Medulla oblongata (tissue), 1 donor: ENCODE measurements at regions not wholly inside any gene's neighbourhood (a gene's known extent, or its start where the extent isn't known, plus 50 kb on each side); places are given as distances from the start of the nearest gene placed in this dataset.
"Not testable (repeated sequence)": the region's sequence is repeated elsewhere in the genome, so short reads cannot be mapped to it uniquely, and the experiment has no call there.

Experiments used
- DNase-seq: peaks from one replicate; pipeline ENCODE4 v3.0.0-alpha.2; 2015; ENCODE audit errors: extremely low spot score

GRCh38 chr14:38405851-38406635 is 150.2 kb upstream of the CLEC14A start:
- DNase-seq, result no peak

- DNase-seq, result no peak
These were observed 148.7 kb upstream of the CLEC14A start for GRCh38 chr14:38404616-38405015.

DNA sequence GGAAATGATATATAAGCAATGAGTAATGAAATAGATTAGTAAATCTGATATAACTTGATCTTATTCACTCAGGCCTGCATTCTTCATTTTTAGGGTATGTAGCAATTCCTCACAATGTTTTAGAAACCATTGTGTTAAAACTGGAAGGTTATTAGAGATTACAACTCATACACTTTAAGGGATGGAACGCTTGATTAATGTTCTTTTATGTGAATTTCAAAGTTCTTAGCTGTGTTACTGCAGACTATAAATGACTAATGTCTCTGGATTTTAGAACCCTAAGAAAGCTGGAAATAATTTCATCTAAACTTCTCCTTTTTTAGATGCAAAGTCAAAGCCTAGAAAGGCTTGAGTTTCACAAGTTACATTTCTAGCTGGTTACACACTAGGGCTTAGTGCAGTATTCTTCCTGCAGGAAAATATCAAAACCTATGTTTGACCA is 148.2 kb upstream of the CLEC14A start:
- no peak for DNase-seq

- no peak for DNase-seq
These were observed 144.9 kb upstream of the CLEC14A start for GRCh38 chr14:38400751-38401150.

- DNase-seq, result no peak
These were observed 143.8 kb upstream of the CLEC14A start for GRCh38 chr14:38399652-38400051.

DNA sequence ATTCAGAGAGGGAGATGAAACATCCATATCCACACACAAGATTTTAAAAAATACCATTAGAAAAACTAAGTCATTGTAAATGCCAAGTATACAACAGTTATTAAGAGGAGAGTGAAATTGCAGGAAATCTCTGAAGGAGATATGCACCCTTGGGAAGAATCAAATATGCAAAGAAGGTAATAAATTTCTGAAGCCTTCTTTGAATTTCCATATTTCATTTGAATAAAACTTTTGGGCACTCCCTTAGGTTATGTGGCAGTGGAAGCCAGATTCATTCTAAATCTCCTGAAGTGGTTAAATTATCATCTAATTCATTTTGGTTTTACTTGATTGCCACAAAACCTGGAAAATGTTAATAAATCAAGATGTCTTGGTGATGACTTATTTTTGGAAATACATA is 138.9 kb upstream of the CLEC14A start:
- DNase-seq, result no peak

GRCh38 chr14:38394064-38394463 is 138.2 kb upstream of the CLEC14A start:
- no peak for DNase-seq

GRCh38 chr14:38391334-38391733 is 135.4 kb upstream of the CLEC14A start:
- DNase-seq, result no peak

DNA sequence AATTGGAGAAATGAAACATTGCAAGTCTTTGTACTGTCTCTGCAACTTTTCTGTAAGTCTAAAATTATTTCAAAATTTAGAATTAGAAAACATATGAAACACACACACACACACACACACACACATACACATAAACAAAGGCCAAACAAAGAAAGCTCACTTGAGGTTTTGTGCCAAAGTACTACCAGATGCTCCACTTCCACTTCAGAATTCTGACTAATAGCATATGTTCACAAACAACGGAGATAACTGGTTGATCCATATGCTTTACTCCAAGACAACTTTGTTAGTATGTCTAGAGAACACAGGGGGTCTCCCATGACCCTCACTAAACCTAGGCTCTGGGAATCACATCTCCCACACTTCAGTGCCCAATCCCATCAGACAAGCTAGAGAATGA is 133.8 kb upstream of the CLEC14A start:
- no peak for DNase-seq

DNA sequence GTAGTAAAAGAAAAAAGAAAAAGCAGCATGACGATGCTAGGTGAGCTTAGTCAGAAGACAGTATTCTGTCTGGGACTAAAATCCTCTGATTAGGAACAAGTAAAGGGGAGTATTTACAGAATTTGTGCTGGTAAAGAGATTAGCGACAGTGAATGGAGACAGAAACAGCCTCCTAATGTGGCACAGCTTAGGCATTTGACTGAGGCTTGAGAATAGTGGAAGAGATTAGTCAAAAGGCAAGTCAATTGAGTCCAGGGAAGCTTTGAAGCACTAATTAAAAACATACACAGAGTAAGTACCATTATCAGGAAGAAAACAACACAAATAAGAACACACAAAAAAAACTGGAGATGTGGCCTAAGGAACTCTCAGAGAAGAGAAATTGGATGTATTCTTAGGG is 131.9 kb upstream of the CLEC14A start:
- no peak for DNase-seq

DNA sequence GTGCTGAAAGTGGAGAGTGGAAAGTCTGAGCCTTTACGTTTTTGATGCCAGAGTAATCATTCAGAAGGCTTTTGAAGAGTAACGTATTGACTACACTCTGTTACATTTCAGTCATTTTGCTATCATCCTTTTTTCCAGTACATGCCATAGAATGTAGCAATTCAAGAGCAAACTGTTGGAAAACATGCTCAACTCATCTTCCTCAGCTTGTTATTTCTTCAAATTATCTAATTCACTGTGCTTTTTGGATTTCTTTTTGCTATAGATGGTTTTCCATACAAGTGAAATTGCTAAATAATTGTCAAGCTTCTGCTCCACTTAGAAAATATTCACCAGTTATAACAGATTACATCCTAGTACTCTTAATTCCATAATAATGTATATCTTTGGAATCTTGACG is 129.9 kb upstream of the CLEC14A start:
- no peak for DNase-seq

DNA sequence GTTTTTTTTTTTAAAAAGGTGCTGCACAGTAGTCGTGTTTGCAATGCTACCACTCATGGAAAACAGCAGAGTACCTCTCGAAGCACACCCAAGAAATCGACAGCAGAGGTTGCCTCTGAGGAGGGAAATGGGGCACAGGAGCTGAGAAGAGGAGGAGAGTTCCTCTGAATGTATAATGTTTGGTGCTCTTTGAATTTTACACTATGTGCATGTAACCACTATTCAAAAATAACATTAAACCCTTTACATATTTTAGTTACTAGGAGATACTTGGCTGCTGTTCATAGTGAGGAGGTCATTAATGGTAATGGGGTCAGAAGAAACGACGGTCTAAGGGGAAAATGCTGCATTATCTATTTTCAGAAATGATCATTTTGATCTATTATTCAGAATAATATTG is 129.4 kb upstream of the CLEC14A start:
- DNase-seq, result no peak

DNA sequence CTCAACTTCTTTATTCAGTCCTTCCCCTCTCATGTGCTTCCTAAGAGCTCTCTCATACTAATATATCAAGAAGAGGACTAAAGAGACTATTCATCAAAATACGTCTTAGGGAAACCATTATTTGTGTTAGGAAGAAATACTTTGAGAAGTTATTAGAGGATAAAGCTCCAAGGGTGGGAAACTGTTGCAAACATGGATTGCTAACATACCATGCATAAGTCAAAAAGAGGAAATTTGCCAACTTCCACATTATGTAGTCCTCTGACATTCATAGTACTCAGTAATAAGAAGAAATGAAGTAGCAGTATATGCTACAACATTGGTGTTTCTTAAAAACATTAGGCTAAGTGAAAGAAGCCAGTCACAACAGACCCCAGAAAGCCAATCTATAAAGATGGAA is 128.8 kb upstream of the CLEC14A start:
- DNase-seq, result no peak

- no peak for DNase-seq
These were observed 112.0 kb upstream of the CLEC14A start for GRCh38 chr14:38367922-38368321.

GRCh38 chr14:38366374-38366773 is 110.5 kb upstream of the CLEC14A start:
- no peak for DNase-seq

GRCh38 chr14:38363217-38363616 is 107.3 kb upstream of the CLEC14A start:
- no peak for DNase-seq

GRCh38 chr14:38357557-38357956 is 101.7 kb upstream of the CLEC14A start:
- DNase-seq, result no peak

DNA sequence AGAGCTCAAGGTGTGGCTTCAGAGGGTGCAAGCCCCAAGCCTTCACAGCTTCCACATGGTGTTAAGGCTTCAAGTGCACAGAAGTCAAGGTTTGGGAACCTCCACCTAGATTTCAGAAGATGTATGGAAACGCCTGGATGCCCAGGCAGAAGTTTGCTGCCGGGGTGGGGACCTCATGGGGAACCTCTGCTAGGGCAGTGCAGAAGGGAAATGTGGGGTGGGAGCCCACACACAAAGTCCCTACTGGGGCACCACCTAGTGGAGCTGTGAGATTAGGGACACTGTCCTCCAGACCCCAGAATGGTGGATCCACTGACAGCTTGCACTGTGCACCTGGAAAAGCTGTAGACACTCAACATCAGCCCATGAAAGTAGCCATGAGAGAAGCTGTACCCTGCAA is 99.6 kb upstream of the CLEC14A start:
- DNase-seq, result not testable (repeated sequence)

GRCh38 chr14:38350102-38350501 is 94.2 kb upstream of the CLEC14A start:
- DNase-seq, result no peak

DNA sequence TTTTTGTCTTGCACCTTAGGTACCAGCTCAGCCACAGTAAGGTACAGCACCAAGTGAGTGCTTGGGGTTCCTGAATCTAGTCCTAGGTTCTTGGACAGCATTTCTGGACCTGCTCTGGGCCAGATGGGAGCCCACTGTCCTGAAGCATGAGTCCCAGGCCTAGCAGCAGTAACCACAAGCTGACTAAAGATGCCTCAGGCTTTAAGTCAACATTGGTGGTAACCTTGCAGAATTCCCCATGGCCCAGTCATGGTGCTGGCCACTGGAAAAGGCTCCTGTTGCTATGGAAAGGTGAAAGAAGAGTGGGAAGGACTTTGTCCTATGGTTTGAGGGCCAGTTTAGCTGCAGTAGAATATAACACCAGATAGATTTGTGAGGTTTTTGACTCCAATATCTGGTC is 86.9 kb upstream of the CLEC14A start:
- DNase-seq, result no peak

GRCh38 chr14:38339696-38340095 is 83.8 kb upstream of the CLEC14A start:
- no peak for DNase-seq

DNA sequence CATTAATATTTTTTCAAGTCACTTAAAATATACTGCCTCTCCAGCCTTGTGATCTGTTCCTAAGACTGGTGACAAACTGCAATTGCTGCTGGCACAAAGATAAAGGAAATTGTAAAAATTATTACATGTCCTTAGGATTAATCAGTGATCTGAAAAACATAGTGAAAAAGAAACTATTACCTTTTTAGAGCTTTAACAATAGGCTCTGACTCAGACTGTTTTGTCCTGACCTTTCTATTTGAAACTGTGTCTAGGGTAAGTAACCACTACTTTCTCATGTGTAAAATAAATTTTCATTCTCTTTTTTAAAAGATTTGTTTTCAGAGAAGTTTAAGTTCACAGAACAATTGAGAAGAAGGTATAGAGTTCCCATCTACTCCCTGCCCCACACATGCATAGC is 80.4 kb upstream of the CLEC14A start:
- no peak for DNase-seq

- DNase-seq, result no peak
These were observed 74.4 kb upstream of the CLEC14A start for GRCh38 chr14:38330275-38330674.

- no peak for DNase-seq
These were observed 73.4 kb upstream of the CLEC14A start for GRCh38 chr14:38329246-38329645.
